Prostate gland (tissue), 2 donors: ENCODE measurements at regions not wholly inside any gene's neighbourhood (a gene's known extent, or its start where the extent isn't known, plus 50 kb on each side); places are given as distances from the start of the nearest gene placed in this dataset.

Experiments used
- DNase-seq: peaks from one replicate; pipeline ENCODE4 v3.0.0-alpha.2; 2019; ENCODE audit warnings: low spot score
- H3K27ac ChIP-seq, 2 donors: fragments of 200-600 bp; sonication (generic); 2 replicates each; pipeline ENCODE4 v1.5.1; 2017 to 2019
- H3K27me3 ChIP-seq: fragments of 200-600 bp; sonication (generic); replicated peaks from 2 replicates; pipeline ENCODE4 v1.5.1; 2019; ENCODE audit not compliant: insufficient read depth
- H3K36me3 ChIP-seq, 2 donors: fragments of 200-600 bp; sonication (generic); 1 replicate in 1 of 2; 2 replicates in 1 of 2; pipeline versions ENCODE4 v1.5.1 to v1.8.1; 2017 to 2019
- H3K4me1 ChIP-seq: fragments of 200-600 bp; sonication (generic); replicated peaks from 2 replicates; pipeline ENCODE4 v1.5.1; 2019
- H3K4me3 ChIP-seq, 2 donors: fragments of 200-600 bp; sonication (generic); 2 replicates each; pipeline ENCODE4 v1.5.1; 2017 to 2019
- H3K9me3 ChIP-seq: fragments of 200-600 bp; sonication (generic); 2 replicates; pipeline ENCODE4 v1.5.1; 2017
- POLR2A ChIP-seq: fragments of 450-650 bp; IDR thresholded peaks from one replicate; pipeline ENCODE4 v1.6.1; 2016; ENCODE audit warnings: antibody characterized with exemption, mild to moderate bottlenecking
- POLR2AphosphoS5 ChIP-seq: sonication (generic); formaldehyde crosslinking; IDR thresholded peaks from one replicate; pipeline ENCODE4 v1.6.1; 2017; ENCODE audit warnings: antibody characterized with exemption
- WGBS: methylation state at CpG from one replicate; pipeline ENCODE4 v1.1.5; 2018; 5-methylcytosine and 5-hydroxymethylcytosine counted together
- intact Hi-C: fragments of 100-400 bp; cut with DNase I; formaldehyde crosslinking; loops from one replicate; pipeline ENCODE4 v1.14.2; 2022
- TF ChIP-seq, protein P1 (sequence below), 4 experiments: fragments of 200-600 bp in 2 of 4; fragments of 450-650 bp in 2 of 4; sonication (generic) in 2 of 4; IDR thresholded peaks; 1 replicate in 3 of 4; 2 replicates in 1 of 4; pipeline ENCODE4 v1.5.1; 2016 to 2019; ENCODE audit warnings: antibody characterized with exemption in 4 of 4, mild to moderate bottlenecking in 2 of 4, moderate library complexity in 2 of 4

DNA sequence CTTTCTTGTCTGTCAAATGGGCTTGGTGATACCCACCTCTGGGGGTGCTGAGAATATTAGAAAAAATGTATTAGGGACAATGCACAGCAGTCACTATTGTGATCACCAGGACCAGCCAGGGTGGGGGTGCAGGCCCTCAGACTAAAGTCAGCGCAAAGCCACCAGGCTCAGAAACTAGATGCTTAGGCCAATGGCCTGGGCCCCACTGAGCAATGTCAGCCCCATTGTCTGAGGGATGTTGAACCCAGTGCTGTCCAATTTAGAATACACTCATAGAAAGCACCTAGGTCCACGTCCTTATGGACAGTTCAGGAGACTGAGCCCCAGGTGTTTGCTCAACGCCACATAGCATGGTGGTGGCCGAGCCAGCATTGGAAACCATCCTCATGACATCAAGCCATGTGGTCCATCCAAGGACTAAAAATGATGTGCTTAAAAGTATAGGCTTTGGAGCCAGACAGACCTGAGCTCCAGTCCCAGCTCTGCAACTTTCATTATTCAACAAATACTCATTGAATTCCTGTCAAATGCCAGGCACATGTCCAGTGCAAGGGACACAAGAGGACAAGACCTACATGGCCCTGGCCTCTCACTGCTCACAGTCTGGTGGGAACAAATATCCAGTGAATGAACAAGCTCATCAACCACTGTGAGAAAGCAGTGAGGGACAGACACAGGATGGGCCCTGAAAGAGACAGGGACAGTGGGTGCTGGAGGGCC is 273.8 kb downstream of the MATN1 start:
- no peaks in the 10 kb centered on the region for H3K4me1 ChIP-seq
- H3K9me3 ChIP-seq, result no peaks in the 10 kb centered on the region
- 97% methylated on average over 4 of the region's 4 CpGs for WGBS
- no peaks in the 10 kb centered on the region for H3K36me3 ChIP-seq
- no peak overlapping the region for H3K27ac ChIP-seq
- intact Hi-C loops, result no loop called here
- TF ChIP-seq POLR2A (no peak), POLR2AphosphoS5 (no peak)
- TF ChIP-seq, protein P1, sequence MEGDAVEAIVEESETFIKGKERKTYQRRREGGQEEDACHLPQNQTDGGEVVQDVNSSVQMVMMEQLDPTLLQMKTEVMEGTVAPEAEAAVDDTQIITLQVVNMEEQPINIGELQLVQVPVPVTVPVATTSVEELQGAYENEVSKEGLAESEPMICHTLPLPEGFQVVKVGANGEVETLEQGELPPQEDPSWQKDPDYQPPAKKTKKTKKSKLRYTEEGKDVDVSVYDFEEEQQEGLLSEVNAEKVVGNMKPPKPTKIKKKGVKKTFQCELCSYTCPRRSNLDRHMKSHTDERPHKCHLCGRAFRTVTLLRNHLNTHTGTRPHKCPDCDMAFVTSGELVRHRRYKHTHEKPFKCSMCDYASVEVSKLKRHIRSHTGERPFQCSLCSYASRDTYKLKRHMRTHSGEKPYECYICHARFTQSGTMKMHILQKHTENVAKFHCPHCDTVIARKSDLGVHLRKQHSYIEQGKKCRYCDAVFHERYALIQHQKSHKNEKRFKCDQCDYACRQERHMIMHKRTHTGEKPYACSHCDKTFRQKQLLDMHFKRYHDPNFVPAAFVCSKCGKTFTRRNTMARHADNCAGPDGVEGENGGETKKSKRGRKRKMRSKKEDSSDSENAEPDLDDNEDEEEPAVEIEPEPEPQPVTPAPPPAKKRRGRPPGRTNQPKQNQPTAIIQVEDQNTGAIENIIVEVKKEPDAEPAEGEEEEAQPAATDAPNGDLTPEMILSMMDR (IDR thresholded peaks at IDR 0.05), result no peak
- H3K4me3 ChIP-seq, result no peak overlapping the region
- no peaks in the 10 kb centered on the region for H3K27me3 ChIP-seq
- no peak for DNase-seq

DNA sequence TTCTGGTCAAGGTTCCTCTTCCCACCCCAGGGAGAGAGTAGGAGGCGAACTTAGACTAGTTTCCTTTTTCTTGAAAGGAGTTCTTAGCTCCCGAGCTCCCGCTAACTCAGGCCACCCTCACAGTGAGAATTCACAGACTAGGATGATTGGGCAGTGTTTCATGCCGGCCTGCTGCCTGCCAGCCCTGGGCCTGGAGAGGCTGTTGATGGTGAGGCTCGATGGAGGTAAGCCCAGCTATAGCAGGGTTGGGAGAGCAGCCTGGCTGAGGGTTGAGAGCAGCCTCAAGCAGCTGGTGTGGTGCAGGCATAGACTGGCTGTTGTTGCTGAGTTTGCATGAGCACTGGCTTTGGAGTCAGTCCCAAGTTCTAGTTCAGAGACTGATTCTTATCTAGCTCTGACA is 274.4 kb downstream of the MATN1 start:
- Histone ChIP-seq H3K4me1 (no peaks in the 10 kb centered on the region), H3K36me3 (no peaks in the 10 kb centered on the region), H3K4me3 (no peak overlapping the region), H3K27ac (no peak overlapping the region), H3K27me3 (no peaks in the 10 kb centered on the region), H3K9me3 (no peaks in the 10 kb centered on the region)
- TF ChIP-seq POLR2A, result no peak
- TF ChIP-seq POLR2AphosphoS5, result no peak
- TF ChIP-seq, protein P1 (IDR thresholded peaks at IDR 0.05), result no peak
- intact Hi-C loops, result no loop called here
- WGBS, result 68% methylated on average over 5 of the region's 5 CpGs
- DNase-seq, result no peak

DNA sequence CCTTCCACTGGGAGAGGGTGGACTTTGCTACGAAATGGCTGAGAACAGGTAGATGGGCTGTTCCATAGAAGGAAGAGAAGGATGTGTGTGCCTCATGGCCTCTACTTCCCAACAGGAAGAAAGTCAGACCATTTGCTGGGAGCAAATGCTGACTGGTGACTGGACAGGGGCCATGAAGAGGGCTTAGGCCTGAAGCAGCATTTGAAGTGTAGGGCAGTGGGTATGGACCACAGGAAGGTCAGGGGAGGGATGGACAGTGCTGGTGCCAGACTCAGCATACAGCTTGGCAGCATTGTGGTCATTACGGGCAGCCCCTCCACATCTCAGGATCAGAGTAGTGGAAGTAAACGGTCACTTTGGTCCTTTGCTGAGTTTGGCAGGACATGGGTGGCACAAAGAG is 275.7 kb downstream of the MATN1 start:
- H3K4me3 ChIP-seq, result no peak overlapping the region
- H3K4me1 ChIP-seq, result no peaks in the 10 kb centered on the region
- intact Hi-C loops, result no loop called here
- H3K9me3 ChIP-seq, result no peaks in the 10 kb centered on the region
- no peak for DNase-seq
- no peak overlapping the region for H3K27ac ChIP-seq
- no peak for TF ChIP-seq POLR2AphosphoS5
- no peak for TF ChIP-seq POLR2A
- TF ChIP-seq, protein P1 (IDR thresholded peaks at IDR 0.05), result no peak
- no peaks in the 10 kb centered on the region for H3K27me3 ChIP-seq
- WGBS, result 96% methylated on average over 3 of the region's 3 CpGs
- no peaks in the 10 kb centered on the region for H3K36me3 ChIP-seq

DNA sequence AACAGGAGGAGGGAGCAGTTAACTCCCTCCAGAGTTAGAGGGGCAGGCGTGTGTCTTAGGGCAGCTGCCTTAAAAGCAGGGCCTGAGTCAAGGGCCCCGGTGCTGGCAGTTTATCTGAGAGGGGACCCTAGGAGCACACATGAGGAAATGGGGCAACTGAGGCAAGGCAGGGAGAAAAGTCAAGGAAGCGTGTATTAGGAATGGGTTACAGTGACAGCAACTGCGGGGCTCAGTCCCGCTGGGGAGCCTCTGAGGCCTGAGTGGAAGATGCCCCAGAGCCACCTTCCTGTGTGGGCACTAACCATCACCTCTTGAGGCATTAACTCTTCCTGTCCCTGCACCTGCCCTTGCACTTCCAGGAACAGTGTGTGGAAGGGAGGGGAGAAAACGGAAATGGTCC is 276.3 kb downstream of the MATN1 start:
- no peak for DNase-seq
- no peaks in the 10 kb centered on the region for H3K9me3 ChIP-seq
- intact Hi-C loops, result no loop called here
- no peaks in the 10 kb centered on the region for H3K4me1 ChIP-seq
- H3K27me3 ChIP-seq, result no peaks in the 10 kb centered on the region
- no peak overlapping the region for H3K27ac ChIP-seq
- TF ChIP-seq POLR2A (no peak), POLR2AphosphoS5 (no peak)
- TF ChIP-seq, protein P1 (IDR thresholded peaks at IDR 0.05), result no peak
- H3K4me3 ChIP-seq, result no peak overlapping the region
- WGBS, result 62% methylated on average over 6 of the region's 6 CpGs
- no peaks in the 10 kb centered on the region for H3K36me3 ChIP-seq

DNA sequence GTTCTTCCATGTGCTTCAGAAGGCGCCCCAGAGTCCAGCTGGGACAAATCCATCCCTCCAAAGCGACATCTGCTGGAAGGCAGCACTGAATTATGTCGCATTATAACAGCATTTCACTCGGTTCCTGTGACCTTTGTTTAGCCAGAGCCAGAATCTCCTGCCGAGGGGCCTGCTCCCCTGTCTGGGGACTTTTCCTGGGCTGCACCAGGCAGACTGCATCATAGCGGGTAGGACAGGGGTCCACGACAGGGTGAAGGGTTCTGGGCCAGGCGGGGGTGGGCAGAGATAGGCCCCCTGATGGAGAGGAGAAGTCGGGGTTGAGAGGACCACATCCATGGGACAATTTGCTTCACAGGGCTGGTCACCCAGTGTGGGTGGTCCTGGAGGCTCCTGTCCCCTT is 276.9 kb downstream of the MATN1 start:
- Histone ChIP-seq H3K27ac (no peak overlapping the region), H3K9me3 (no peaks in the 10 kb centered on the region), H3K27me3 (no peaks in the 10 kb centered on the region), H3K4me1 (no peaks in the 10 kb centered on the region), H3K4me3 (no peak overlapping the region), H3K36me3 (no peaks in the 10 kb centered on the region)
- no peak for TF ChIP-seq POLR2A
- TF ChIP-seq, protein P1 (IDR thresholded peaks at IDR 0.05), result no peak
- TF ChIP-seq POLR2AphosphoS5, result no peak
- no peak for DNase-seq
- intact Hi-C loops, result no loop called here
- WGBS, result 68% methylated on average over 9 of the region's 9 CpGs
